HEK293T (cell line): ENCODE measurements at regions not wholly inside any gene's neighbourhood (a gene's known extent, or its start where the extent isn't known, plus 50 kb on each side); places are given as distances from the start of the nearest gene placed in this dataset.

Source experiments
- CTCF ChIA-PET: fragments of 350-600 bp; formaldehyde crosslinking; extraction: SDS; loops from one replicate; lab custom pipeline; 2021; ENCODE audit warnings: antibody characterized with exemption, inconsistent platforms; lab: Yijun Ruan, JAX
- POLR2A ChIA-PET: fragments of 350-600 bp; formaldehyde crosslinking; extraction: SDS; loops from one replicate; lab custom pipeline; 2020; ENCODE audit warnings: antibody characterized with exemption, inconsistent platforms; lab: Yijun Ruan, JAX
- DNase-seq: peaks from one replicate; pipeline ENCODE4 v3.0.0; 2012; ENCODE audit warnings: mixed read lengths; ENCODE audit errors: extremely low spot score
- ARNT ChIP-seq: fragments of 450-650 bp; IDR thresholded peaks from 2 replicates; pipeline ENCODE4 v1.6.1; 2017; ENCODE audit warnings: mild to moderate bottlenecking
- BHLHE40 ChIP-seq: fragments of 450-650 bp; IDR thresholded peaks from 2 replicates; pipeline ENCODE4 v1.6.1; 2016; ENCODE audit warnings: mild to moderate bottlenecking, moderate library complexity, borderline replicate concordance
- CTBP1 ChIP-seq: fragments of 450-650 bp; IDR thresholded peaks from 2 replicates; pipeline ENCODE4 v1.6.1; 2016; ENCODE audit warnings: borderline replicate concordance
- ELF4 ChIP-seq: fragments of 450-650 bp; IDR thresholded peaks from 2 replicates; pipeline ENCODE4 v1.6.1; 2017; ENCODE audit warnings: antibody characterized with exemption
- FOXA1 ChIP-seq: fragments of 450-650 bp; IDR thresholded peaks from 2 replicates; pipeline ENCODE4 v1.6.1; 2016; ENCODE audit warnings: mild to moderate bottlenecking
- FOXK2 ChIP-seq: fragments of 450-650 bp; IDR thresholded peaks from 2 replicates; pipeline ENCODE4 v1.6.1; 2016; ENCODE audit warnings: mild to moderate bottlenecking
- FOXM1 ChIP-seq: fragments of 450-650 bp; IDR thresholded peaks from 2 replicates; pipeline ENCODE4 v1.6.1; 2017; ENCODE audit warnings: mild to moderate bottlenecking, borderline replicate concordance
- HDGF ChIP-seq: fragments of 450-650 bp; IDR thresholded peaks from 2 replicates; pipeline ENCODE4 v1.6.1; 2017; ENCODE audit warnings: antibody characterized with exemption, borderline replicate concordance
- L3MBTL2 ChIP-seq: fragments of 450-650 bp; conservative IDR thresholded peaks from 2 replicates; pipeline ENCODE4 v1.6.1; 2016; ENCODE audit warnings: mild to moderate bottlenecking
- LEF1 ChIP-seq: fragments of 450-650 bp; IDR thresholded peaks from 2 replicates; pipeline ENCODE4 v1.6.1; 2017; ENCODE audit warnings: mild to moderate bottlenecking, borderline replicate concordance
- NFRKB ChIP-seq: fragments of 450-650 bp; IDR thresholded peaks from 2 replicates; pipeline ENCODE4 v1.6.1; 2016; ENCODE audit warnings: mild to moderate bottlenecking, moderate library complexity
- PKNOX1 ChIP-seq: fragments of 450-650 bp; IDR thresholded peaks from 2 replicates; pipeline ENCODE4 v1.6.1; 2016
- SP1 ChIP-seq: fragments of 450-650 bp; IDR thresholded peaks from 2 replicates; pipeline ENCODE4 v1.6.1; 2017
- SUZ12 ChIP-seq: fragments of 450-650 bp; IDR thresholded peaks from 2 replicates; pipeline ENCODE4 v1.6.1; 2016; ENCODE audit warnings: mild to moderate bottlenecking
- TARDBP ChIP-seq: fragments of 450-650 bp; IDR thresholded peaks from 2 replicates; pipeline ENCODE4 v1.6.1; 2016
- ZNF384 ChIP-seq: fragments of 450-650 bp; IDR thresholded peaks from 2 replicates; pipeline ENCODE4 v1.6.1; 2016

GRCh38 chr16:25487888-25488287, 203.9 kb upstream of the HS3ST4 start:
- POLR2A ChIA-PET = no interaction called here
- CTCF ChIA-PET = no interaction called here
- DNase-seq = no peak
- TF ChIP-seq FOXA1 (no peak), FOXK2 (no peak), L3MBTL2 (no peak), ELF4 (no peak), TARDBP (no peak), SUZ12 (no peak), HDGF (no peak), BHLHE40 (no peak), SP1 (no peak), PKNOX1 (no peak), LEF1 (no peak), FOXM1 (no peak), ZNF384 (no peak), ARNT (no peak), NFRKB (no peak), CTBP1 (no peak)

- no peak for DNase-seq
- TF ChIP-seq SUZ12 = no peak
- TF ChIP-seq TARDBP = no peak
- TF ChIP-seq NFRKB = no peak
- TF ChIP-seq ZNF384 = no peak
- no peak for TF ChIP-seq ARNT
- TF ChIP-seq BHLHE40 = no peak
- no peak for TF ChIP-seq FOXA1
- no peak for TF ChIP-seq L3MBTL2
- no peak for TF ChIP-seq ELF4
- CTCF ChIA-PET = no interaction called here
- POLR2A ChIA-PET = no interaction called here
Measured at GRCh38 chr16:25481636-25482035, 210.1 kb upstream of the HS3ST4 start.

- no peak for DNase-seq
- TF ChIP-seq TARDBP (no peak), SUZ12 (no peak), NFRKB (no peak), FOXM1 (no peak), LEF1 (no peak), CTBP1 (no peak), L3MBTL2 (no peak), ELF4 (no peak), SP1 (no peak), HDGF (no peak), BHLHE40 (no peak), FOXA1 (no peak), FOXK2 (no peak), ARNT (no peak), ZNF384 (no peak)
- ChIA-PET POLR2A (no interaction called here), CTCF (no interaction called here)
Measured at GRCh38 chr16:25478476-25478875, 213.3 kb upstream of the HS3ST4 start.

GRCh38 chr16:25464058-25464457, 206.4 kb upstream of the ZKSCAN2 start:
- CTCF ChIA-PET = no interaction called here

GRCh38 chr16:25449802-25450201, 192.2 kb upstream of the ZKSCAN2 start:
- ChIA-PET CTCF (no interaction called here), POLR2A (no interaction called here)
- DNase-seq = no peak
- TF ChIP-seq ELF4 = no peak
- TF ChIP-seq ARNT = no peak
- TF ChIP-seq SP1 = no peak
- no peak for TF ChIP-seq FOXA1
- TF ChIP-seq ZNF384 = no peak
- TF ChIP-seq L3MBTL2 = no peak
- no peak for TF ChIP-seq PKNOX1

More at GRCh38 chr16:25464058-25464457, 206.4 kb upstream of the ZKSCAN2 start:
- no peak for DNase-seq
- TF ChIP-seq SUZ12 (no peak), ARNT (no peak), ELF4 (no peak), ZNF384 (no peak), NFRKB (no peak), TARDBP (no peak), L3MBTL2 (no peak), LEF1 (no peak), SP1 (no peak), HDGF (no peak), FOXA1 (no peak), PKNOX1 (no peak), FOXM1 (no peak), FOXK2 (no peak), BHLHE40 (no peak), CTBP1 (no peak)
- POLR2A ChIA-PET = no interaction called here

GRCh38 chr16:25443994-25444393, 186.3 kb upstream of the ZKSCAN2 start:
- POLR2A ChIA-PET = no interaction called here
- DNase-seq = no peak
- CTCF ChIA-PET = no interaction called here
- TF ChIP-seq NFRKB = no peak
- no peak for TF ChIP-seq BHLHE40
- TF ChIP-seq ZNF384 = no peak
- TF ChIP-seq HDGF = no peak
- no peak for TF ChIP-seq L3MBTL2
- TF ChIP-seq ELF4 = no peak
- TF ChIP-seq LEF1 = no peak
- TF ChIP-seq FOXM1 = no peak
- no peak for TF ChIP-seq SP1
- TF ChIP-seq ARNT = no peak
- TF ChIP-seq TARDBP = no peak
- no peak for TF ChIP-seq FOXA1

GRCh38 chr16:25434064-25434463, 176.4 kb upstream of the ZKSCAN2 start:
- TF ChIP-seq L3MBTL2 = no peak
- no peak for TF ChIP-seq BHLHE40
- no peak for DNase-seq
- ChIA-PET CTCF (no interaction called here), POLR2A (no interaction called here)
